Spleen (tissue), 11 donors: ENCODE measurements at regions not wholly inside any gene's neighbourhood (a gene's known extent, or its start where the extent isn't known, plus 50 kb on each side); places are given as distances from the start of the nearest gene placed in this dataset.
"Not testable (repeated sequence)": the region's sequence is repeated elsewhere in the genome, so short reads cannot be mapped to it uniquely, and the experiment has no call there.

Source experiments
- DNase-seq: peaks from one replicate; pipeline ENCODE4 v3.0.0-alpha.2; 2020
- H3K27ac ChIP-seq, 8 donors: fragments of 200-600 bp; sonication (generic) in 7 of 8; 1 replicate in 4 of 8; 2 replicates in 4 of 8; pipeline versions ENCODE4 v1.5.0 to v1.8.0; 2016 to 2021; ENCODE audit warnings: inconsistent platforms in 4 of 8, mild to moderate bottlenecking in 4 of 8, moderate library complexity in 1 of 8
- H3K27me3 ChIP-seq, 7 donors: fragments of 200-600 bp; sonication (generic) in 6 of 7; replicated peaks in 1 of 7; 1 replicate in 4 of 7; 2 replicates in 3 of 7; pipeline versions ENCODE4 v1.5.0 to v1.8.0; 2016 to 2021; ENCODE audit warnings: inconsistent platforms in 3 of 7, mild to moderate bottlenecking in 1 of 7
- H3K36me3 ChIP-seq, 6 donors: fragments of 200-600 bp; sonication (generic) in 5 of 6; 1 replicate in 4 of 6; 2 replicates in 2 of 6; pipeline versions ENCODE4 v1.5.0 to v1.8.0; 2016 to 2021; ENCODE audit warnings: inconsistent platforms in 2 of 6
- H3K4me1 ChIP-seq, 6 donors: fragments of 200-600 bp; sonication (generic) in 5 of 6; 1 replicate in 3 of 6; 2 replicates in 3 of 6; pipeline versions ENCODE4 v1.5.0 to v1.8.0; 2016 to 2021; ENCODE audit warnings: inconsistent platforms in 3 of 6
- H3K4me3 ChIP-seq, 8 donors: fragments of 200-600 bp; sonication (generic) in 7 of 8; 1 replicate in 4 of 8; 2 replicates in 4 of 8; pipeline versions ENCODE4 v1.5.0 to v1.8.0; 2016 to 2021; ENCODE audit warnings: inconsistent platforms in 4 of 8, mild to moderate bottlenecking in 4 of 8, moderate library complexity in 2 of 8
- H3K9me3 ChIP-seq, 8 donors: fragments of 200-600 bp; sonication (generic) in 7 of 8; 1 replicate in 4 of 8; 2 replicates in 4 of 8; pipeline versions ENCODE4 v1.5.0 to v1.8.0; 2016 to 2021; ENCODE audit warnings: inconsistent platforms in 4 of 8
- POLR2A ChIP-seq, 3 donors: fragments of 450-650 bp; IDR thresholded peaks; one replicate each; pipeline ENCODE4 v1.5.1; 2017; ENCODE audit warnings: antibody characterized with exemption in 3 of 3, mild to moderate bottlenecking in 1 of 3
- POLR2AphosphoS5 ChIP-seq, 3 donors: sonication (generic); formaldehyde crosslinking; IDR thresholded peaks; one replicate each; pipeline ENCODE4 v1.5.1; 2017; ENCODE audit warnings: antibody characterized with exemption in 3 of 3
- WGBS, 5 donors: extraction: QIAGEN DNeasy Blood & Tissue Kit in 3 of 5; methylation state at CpG; one replicate each; pipeline versions ENCODE4 v1.1.5 to v1.1.7; 2013 to 2018; 5-methylcytosine and 5-hydroxymethylcytosine counted together
- intact Hi-C: fragments of 100-400 bp; cut with DNase I; formaldehyde crosslinking; loops from one replicate; pipeline ENCODE4 v1.15.0; 2023; ENCODE audit warnings: low total_unique reads
- TF ChIP-seq, protein P1 (sequence below), 11 experiments: fragments of 200-600 bp in 7 of 11; fragments of 450-650 bp in 4 of 11; sonication (generic) in 4 of 11; IDR thresholded peaks in 8 of 11; conservative IDR thresholded peaks in 3 of 11; 1 replicate in 7 of 11; 2 replicates in 4 of 11; pipeline versions ENCODE4 v1.4.0 to v1.8.0; 2016 to 2021; ENCODE audit warnings: antibody characterized with exemption in 11 of 11, inconsistent platforms in 4 of 11, mild to moderate bottlenecking in 1 of 11
- donor health status: healthy with polysubstance abuse.
- donor health status: DM: no; HTN: no; CAD: no; lungs with moderate emphysema.
- donor health status: DM: no; HTN: no; CAD: no.
- donor health status: Bipolar disorder and iron deficiency.
- donor health status: healthy.
- donor health status: DM: no; HTN: no; CAD: no.
- donor health status: DM: yes; HTN: yes; CAD: no.

DNA sequence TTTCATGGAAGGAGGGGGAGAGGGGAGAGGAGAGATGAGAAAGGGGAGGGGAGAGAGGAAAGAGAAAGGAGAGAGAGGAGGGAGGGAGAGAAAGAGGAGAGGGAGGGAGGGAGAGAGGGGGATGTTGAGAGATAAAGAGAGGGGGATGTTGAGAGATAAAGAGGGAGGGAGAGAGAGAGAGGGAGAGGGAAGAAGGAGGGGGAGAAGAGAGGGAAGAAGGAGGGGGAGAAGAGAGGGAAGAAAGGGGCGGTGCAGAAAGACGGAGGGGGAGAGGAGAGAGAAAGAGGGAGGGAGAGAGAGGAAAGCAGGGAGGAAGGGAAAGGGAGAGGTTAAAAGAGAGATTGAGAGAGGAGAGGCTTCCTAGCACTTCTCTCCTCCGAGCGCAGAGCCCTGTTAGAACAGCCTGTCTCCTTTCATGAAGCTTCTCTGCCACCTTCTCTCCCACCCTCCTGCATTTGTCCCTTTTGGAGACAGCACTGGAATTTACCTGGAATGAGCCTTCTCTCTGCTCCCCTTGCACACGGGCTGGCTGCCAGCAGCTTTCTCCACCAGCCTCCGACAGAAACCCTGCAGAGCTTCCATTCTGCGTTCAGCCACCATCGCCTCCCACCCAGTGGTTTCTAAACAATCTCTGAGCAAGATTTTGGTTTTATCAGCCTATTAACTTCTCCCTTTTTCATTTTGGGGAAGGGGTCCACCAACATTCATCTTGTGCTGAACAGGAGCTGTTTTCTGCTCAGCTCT lies 74.0 kb upstream of the CARD11 start:
- Histone ChIP-seq H3K4me1 (peaks cover 0 to 37% (median 4%) of the 10 kb centered on the region in 6 donors), H3K36me3 (no peaks in the 10 kb centered on the region), H3K27me3 (peaks cover 0 to 15% (median 0%) of the 10 kb centered on the region in 7 donors), H3K4me3 (peak overlapping the region in 4 of 8 donors; percentile 10 to 27 (median 20)), H3K27ac (peak overlapping the region in 3 of 8 donors; percentile 58 to 75 (median 73)), H3K9me3 (peaks cover 0 to 27% (median 11%) of the 10 kb centered on the region in 8 donors)
- TF ChIP-seq POLR2AphosphoS5 (IDR thresholded peaks at IDR 0.05), result peak in 1 of 3 donors; percentile 33
- TF ChIP-seq, protein P1, sequence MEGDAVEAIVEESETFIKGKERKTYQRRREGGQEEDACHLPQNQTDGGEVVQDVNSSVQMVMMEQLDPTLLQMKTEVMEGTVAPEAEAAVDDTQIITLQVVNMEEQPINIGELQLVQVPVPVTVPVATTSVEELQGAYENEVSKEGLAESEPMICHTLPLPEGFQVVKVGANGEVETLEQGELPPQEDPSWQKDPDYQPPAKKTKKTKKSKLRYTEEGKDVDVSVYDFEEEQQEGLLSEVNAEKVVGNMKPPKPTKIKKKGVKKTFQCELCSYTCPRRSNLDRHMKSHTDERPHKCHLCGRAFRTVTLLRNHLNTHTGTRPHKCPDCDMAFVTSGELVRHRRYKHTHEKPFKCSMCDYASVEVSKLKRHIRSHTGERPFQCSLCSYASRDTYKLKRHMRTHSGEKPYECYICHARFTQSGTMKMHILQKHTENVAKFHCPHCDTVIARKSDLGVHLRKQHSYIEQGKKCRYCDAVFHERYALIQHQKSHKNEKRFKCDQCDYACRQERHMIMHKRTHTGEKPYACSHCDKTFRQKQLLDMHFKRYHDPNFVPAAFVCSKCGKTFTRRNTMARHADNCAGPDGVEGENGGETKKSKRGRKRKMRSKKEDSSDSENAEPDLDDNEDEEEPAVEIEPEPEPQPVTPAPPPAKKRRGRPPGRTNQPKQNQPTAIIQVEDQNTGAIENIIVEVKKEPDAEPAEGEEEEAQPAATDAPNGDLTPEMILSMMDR (IDR thresholded peaks at IDR 0.05 in 8 of 11, conservative IDR thresholded peaks at IDR 0.05 in 3 of 11), result no peak
- WGBS, 5 donors, result 8 to 55% (median 18%) methylated on average over 8 of the region's 8 CpGs
- no peak for DNase-seq
- intact Hi-C loops, result no loop called here

DNA sequence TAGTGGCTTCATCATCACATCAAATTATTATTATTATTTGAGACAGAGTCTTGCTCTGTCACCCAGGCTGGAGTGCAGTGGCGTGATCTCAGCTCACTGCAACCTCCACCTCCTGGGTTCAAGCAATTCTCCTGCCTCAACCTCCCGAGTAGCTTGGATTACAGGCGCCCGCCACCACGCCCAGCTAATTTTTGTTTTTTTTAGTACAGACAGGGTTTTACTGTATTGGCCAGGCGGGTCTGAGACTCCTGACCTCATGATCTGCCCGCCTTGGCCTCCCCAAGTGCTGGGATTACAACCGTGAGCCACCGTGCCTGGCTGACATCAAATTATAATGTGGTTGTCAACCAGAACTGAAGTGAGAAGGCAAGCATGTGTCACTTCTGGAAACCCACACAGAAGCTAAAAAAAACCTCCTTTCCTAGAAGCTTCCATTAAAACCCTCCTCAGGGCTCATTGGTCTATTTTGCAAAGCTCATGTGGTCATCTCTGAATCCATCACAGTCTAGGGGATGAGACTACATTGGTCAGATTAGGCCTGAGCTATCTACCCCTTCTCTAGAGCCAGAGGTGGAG lies 75.8 kb upstream of the CARD11 start:
- H3K27ac ChIP-seq, result peak overlapping the region in 2 of 8 donors; percentile 73 to 75
- H3K36me3 ChIP-seq, H3K4me3 ChIP-seq, DNase-seq, intact Hi-C loops: not testable (repeated sequence)
- H3K27me3 ChIP-seq, result peaks cover 0 to 15% (median 0%) of the 10 kb centered on the region in 7 donors
- 76 to 85% (median 81%) methylated on average over 9 of the region's 9 CpGs for WGBS, 5 donors
- H3K4me1 ChIP-seq, result peaks cover 0 to 31% (median 4%) of the 10 kb centered on the region in 6 donors
- H3K9me3 ChIP-seq, result peaks cover 0 to 17% (median 3%) of the 10 kb centered on the region in 8 donors

GRCh38 chr7:3119963-3120362 lies 76.3 kb upstream of the CARD11 start:
- H3K4me3 ChIP-seq, result no peak overlapping the region
- TF ChIP-seq POLR2AphosphoS5 (IDR thresholded peaks at IDR 0.05) (no peak), POLR2A (IDR thresholded peaks at IDR 0.05) (no peak)
- TF ChIP-seq, protein P1 (IDR thresholded peaks at IDR 0.05 in 8 of 11, conservative IDR thresholded peaks at IDR 0.05 in 3 of 11), result no peak
- peaks cover 0 to 13% (median 0%) of the 10 kb centered on the region in 8 donors for H3K9me3 ChIP-seq
- peak overlapping the region in 2 of 8 donors; percentile 55 to 75 for H3K27ac ChIP-seq
- 70 to 86% (median 77%) methylated on average over 3 of the region's 3 CpGs for WGBS, 5 donors
- intact Hi-C loops, result no loop called here
- peaks cover 0 to 31% (median 4%) of the 10 kb centered on the region in 6 donors for H3K4me1 ChIP-seq
- peaks cover 0 to 15% (median 0%) of the 10 kb centered on the region in 7 donors for H3K27me3 ChIP-seq
- no peak for DNase-seq
- H3K36me3 ChIP-seq, result no peaks in the 10 kb centered on the region

- DNase-seq, result no peak
- TF ChIP-seq POLR2AphosphoS5 (IDR thresholded peaks at IDR 0.05) (no peak), POLR2A (IDR thresholded peaks at IDR 0.05) (no peak)
- TF ChIP-seq, protein P1 (IDR thresholded peaks at IDR 0.05 in 8 of 11, conservative IDR thresholded peaks at IDR 0.05 in 3 of 11), result no peak
- intact Hi-C loops, result no loop called here
- Histone ChIP-seq H3K36me3 (no peaks in the 10 kb centered on the region), H3K27me3 (peaks cover 0 to 15% (median 0%) of the 10 kb centered on the region in 7 donors), H3K4me1 (peaks cover 0 to 31% (median 4%) of the 10 kb centered on the region in 6 donors), H3K27ac (peak overlapping the region in 3 of 8 donors; percentile 34 to 75 (median 55)), H3K4me3 (no peak overlapping the region), H3K9me3 (peaks cover 0 to 13% (median 0%) of the 10 kb centered on the region in 8 donors)
- WGBS, 5 donors, result 69 to 86% (median 73%) methylated on average over 3 of the region's 3 CpGs
These were observed 76.8 kb upstream of the CARD11 start for GRCh38 chr7:3120513-3120912.
